ENCODE measurements at regions not wholly inside any gene's neighbourhood (a gene's known extent, or its start where the extent isn't known, plus 50 kb on each side); places are given as distances from the start of the nearest gene placed in this dataset.

GRCh38 chr17:34131386-34131785, 123.7 kb upstream of the CCL2 start:
- TF ChIP-seq CTCF (conservative IDR thresholded peaks at IDR 0.05; ENCODE audit: low read depth, low read length) (no peak), EZH2 (IDR thresholded peaks at IDR 0.05; ENCODE audit: borderline replicate concordance, low read depth, low read length, poor library complexity, severe bottlenecking) (no peak)
